NCI-H2029 (cell line): ENCODE measurements at regions not wholly inside any gene's neighbourhood (a gene's known extent, or its start where the extent isn't known, plus 50 kb on each side); places are given as distances from the start of the nearest gene placed in this dataset.
"Not testable (repeated sequence)": the region's sequence is repeated elsewhere in the genome, so short reads cannot be mapped to it uniquely, and the experiment has no call there.

Experiments
- DNase-seq: peaks from one replicate; lab custom pipeline; 2025; lab: John Stamatoyannopoulos, UW

- no peak for DNase-seq
Measured at GRCh38 chr3:21894459-21895340, 143.7 kb upstream of the ZNF385D start.

DNA sequence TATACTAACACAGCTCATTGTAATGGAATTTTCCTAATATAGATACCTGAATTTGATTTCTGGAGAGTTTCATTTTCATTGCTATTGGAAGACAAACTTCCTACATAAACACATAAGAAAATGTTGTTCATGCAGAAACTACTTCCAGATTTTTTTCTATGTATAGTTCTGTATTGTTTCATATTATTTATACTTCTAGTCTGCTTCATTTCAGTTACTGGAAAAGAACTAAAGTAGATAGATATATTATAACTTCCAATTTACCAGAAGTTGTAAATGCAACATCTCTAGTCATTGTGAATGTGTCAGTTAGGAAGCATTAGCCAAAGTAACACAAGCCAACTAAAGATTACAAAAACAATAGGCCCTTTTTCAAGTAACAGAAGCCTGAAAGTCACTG, 147.3 kb upstream of the ZNF385D start:
- DNase-seq: no peak

DNA sequence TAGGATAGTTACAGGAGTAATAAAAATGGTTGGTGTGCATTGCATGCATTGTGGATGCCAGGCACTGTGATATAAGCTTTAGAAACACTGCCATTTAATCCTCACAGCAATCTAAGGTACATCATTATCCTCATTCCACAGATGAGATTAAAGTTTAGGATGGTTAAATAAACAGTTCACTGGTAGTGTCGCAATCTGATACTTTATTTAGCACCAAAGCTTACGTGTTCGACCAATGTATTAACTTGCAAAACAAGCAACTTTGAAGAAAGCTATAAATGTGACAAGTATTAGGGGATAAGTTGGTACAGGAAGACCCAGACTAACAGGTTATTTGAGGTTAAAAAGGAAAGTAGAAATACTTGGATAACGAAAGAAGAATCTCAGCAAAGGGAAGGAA, 150.5 kb upstream of the ZNF385D start:
- DNase-seq: no peak

DNA sequence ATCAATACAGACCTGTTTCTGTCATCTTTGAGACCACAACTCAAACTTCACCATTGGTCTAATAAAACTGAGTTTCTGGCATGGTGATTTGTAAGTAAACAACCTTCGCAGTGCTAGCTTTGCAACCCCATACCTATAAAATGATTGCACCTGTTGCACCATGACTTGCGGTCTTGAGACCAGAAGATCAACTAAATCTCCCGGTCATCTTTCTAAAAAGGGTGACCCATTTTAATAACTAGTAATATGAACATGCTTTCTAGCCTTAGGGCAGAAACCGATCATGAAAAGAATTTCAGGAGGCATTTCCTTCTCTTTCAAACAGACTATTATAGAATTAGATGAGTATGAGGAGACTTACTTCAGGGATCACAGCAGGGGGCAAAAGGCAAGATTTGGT, 151.9 kb upstream of the ZNF385D start:
- no peak for DNase-seq

- DNase-seq: no peak
Measured at GRCh38 chr3:21909096-21909495, 158.1 kb upstream of the ZNF385D start.

DNA sequence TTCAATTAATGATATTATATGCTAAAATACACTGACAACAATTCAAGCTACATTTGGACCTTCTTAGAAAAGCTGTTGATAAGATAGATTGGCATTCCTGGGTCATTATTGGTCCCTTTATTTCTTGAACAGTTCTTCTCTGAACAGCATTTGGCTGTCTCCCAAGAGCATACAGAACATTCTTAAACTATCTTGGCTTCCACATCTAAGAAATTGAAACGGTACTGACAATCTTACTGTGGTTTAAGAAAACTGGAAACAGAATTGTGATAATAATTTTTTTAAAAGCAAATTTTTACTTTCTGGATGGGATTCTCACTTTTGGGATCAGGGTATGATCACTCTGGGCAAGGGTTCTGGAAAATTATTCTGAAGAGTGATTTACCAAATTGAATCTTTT, 161.7 kb upstream of the ZNF385D start:
- no peak for DNase-seq

- DNase-seq: no peak
Measured at GRCh38 chr3:21913791-21914190, 162.8 kb upstream of the ZNF385D start.

GRCh38 chr3:21914451-21914850, 163.4 kb upstream of the ZNF385D start:
- DNase-seq: no peak

DNA sequence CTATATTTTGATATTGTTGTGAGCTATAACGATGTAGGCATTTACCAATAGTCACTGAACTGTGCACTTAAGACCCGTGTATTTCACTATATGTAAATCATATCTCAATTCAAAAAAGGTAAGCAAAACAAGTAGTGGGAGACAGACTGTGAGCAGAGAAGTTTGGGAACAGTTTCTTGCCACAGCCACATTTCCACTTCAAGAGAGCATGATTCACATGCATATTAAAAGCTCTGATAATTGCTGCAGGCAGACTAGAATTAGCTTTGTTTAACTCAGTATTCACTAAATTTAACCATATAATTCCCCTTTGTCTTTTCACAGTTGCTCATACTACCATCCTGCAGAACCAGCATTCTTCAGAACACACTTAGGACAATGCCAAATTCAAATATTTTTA, 168.4 kb upstream of the ZNF385D start:
- DNase-seq: no peak

GRCh38 chr3:21920421-21920861, 169.4 kb upstream of the ZNF385D start:
- DNase-seq: no peak

- not testable (repeated sequence) for DNase-seq
Measured at GRCh38 chr3:21923156-21923555, 172.1 kb upstream of the ZNF385D start.

DNA sequence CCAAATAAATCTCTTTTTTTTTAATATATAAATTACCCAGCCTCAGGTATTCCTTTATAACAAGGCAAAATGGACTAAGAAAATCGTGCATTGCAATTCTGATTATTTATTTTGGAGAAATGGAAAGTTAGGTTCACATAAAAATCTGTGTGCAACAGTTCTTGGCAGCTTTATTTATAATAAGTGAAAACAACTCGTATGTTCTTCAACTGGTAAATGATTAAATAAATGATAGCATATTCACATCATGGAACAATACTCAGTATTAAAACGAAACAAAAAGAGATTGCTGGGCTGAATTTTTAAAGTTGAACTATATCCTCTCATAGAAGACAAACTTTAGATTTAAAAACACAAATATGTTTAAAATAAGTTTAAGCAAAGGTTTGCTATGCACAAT, 176.3 kb upstream of the ZNF385D start:
- DNase-seq: no peak

DNA sequence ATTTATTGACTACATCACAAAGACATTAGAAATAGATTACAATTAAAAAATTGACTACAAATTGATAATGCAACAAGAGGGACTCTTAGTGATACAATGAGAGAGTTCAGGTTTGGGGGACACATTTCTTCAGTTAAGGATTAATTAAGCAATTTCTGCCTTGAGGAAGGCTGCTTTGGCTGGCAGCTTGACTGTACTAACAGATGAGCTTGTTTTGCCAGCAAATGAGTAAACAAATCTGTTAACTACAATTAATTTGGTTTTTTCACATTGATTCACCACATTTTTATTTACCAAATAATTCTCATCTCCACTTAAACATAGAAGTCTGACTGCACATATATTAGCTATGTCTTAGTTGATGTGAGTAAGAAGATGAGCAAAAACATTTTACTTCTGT, 183.6 kb upstream of the ZNF385D start:
- no peak for DNase-seq

- DNase-seq: no peak
Measured at GRCh38 chr3:21936207-21936606, 185.2 kb upstream of the ZNF385D start.

GRCh38 chr3:21938267-21938681, 187.3 kb upstream of the ZNF385D start:
- DNase-seq: no peak

DNA sequence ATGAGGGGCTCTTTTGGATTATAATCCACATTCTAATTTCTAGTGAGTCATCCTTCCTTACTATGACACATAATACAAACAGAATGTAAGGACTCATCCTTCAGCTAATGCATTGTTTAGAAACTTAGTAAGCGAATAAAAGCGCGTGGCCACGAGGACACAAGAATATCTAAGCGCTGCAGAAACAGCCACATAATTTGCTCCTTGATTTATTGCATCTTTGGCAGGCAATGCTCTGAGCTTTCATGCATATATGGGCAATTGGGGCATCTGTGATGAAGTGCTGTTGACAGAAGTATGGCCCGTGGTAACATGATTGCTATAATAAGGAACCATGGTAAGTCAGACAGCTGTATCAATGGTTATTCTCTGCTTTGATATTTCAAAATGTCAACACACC, 191.3 kb upstream of the ZNF385D start:
- no peak for DNase-seq

DNA sequence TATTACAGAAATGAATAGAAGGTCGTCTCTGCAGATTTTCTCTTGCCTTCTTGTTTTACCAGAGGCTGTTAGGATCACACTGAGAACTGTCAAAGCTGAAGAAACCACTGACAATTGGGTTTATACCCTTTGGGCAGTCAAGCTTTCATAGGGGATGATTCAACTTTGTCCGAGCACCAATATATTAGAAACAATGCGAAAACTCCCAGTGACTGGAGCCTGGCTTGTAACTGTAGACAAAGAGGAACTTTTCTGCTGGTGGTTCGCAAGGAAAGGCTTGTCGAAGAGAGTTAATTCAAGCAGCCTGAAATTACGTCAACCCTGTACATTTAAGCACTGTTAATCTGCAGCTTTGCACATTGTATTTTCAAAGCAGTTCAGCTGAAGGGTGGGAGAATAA, 193.2 kb upstream of the ZNF385D start:
- no peak for DNase-seq

DNA sequence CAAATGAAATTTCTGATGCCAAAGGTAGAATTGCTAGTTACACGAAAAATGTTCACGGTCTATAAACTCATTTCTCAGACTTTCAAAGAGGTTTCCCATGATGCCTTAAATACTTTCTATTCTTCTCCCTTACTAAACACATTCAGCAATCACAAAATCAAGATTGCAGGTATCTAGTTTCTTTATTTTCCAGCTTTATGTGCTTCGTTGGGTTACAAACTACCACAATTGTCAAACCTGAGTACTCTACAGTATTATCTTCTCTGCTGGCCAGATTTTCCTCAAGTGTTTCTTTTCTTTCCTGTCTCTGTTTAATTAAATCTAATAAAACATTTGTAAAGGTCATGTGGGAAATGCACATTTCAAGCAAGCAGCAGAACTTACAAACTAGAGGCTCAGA, 201.8 kb upstream of the ZNF385D start:
- DNase-seq: no peak

DNA sequence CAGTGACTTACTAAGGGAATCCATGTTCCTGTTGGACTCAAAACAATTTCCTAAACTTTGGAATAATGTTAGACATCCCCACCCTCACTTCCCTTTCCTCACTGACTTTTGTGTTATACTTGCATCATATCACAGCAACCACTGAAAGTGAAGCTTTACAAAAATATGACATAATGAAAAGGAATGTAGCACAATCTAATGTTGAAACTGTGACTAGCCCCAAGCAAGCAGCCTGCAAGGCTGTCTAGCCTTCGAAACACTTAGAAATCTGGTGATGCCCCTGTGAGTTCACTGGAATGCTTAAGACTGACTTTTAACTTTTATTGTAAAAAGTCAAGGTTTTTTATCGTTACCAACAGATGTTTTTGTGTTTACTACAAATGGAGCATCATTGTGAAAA, 203.7 kb upstream of the ZNF385D start:
- DNase-seq: no peak

GRCh38 chr3:21955406-21955805, 204.4 kb upstream of the ZNF385D start:
- no peak for DNase-seq

DNA sequence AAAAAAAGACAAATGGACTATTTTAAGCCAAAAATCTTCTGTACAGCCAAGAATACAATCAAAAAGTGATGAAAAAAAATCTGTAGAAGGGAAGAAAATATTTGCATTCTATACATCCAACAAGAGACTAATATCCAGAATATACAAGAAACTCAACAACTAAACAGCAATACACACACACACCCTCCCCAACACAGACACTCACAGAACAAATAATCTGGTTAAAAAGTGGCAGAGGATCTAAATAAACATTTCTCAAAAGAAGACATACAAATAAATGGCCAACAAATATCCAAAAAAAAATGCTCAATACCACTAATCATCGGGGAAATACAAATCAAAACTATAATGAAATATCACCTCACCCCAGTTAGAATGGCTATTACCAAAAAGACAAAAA, 209.0 kb upstream of the ZNF385D start:
- DNase-seq: no peak

DNA sequence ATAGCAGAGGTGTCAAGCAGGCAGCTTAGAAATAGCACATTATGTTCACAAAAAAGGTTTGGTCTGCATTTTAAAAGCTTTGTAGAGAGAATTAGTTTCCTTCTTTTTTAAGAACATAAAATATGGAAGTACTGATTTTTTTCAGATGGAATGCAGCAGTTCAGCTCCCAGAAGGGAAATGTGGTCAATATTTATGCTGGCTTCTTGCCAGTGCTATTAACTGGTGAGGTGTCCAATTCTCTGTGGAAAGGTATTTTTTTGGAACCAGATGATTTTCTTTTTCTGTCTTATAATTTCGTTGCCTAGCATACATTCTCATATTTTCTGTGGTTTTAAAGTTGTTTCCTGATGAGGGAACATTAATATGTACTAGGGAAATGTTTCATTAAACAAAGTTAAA, 211.4 kb upstream of the ZNF385D start:
- DNase-seq: no peak

GRCh38 chr3:21966457-21966856, 215.4 kb upstream of the ZNF385D start:
- not testable (repeated sequence) for DNase-seq

- DNase-seq: no peak
Measured at GRCh38 chr3:21979706-21980105, 228.7 kb upstream of the ZNF385D start.
